GM11168 (cell line): ENCODE measurements at regions not wholly inside any gene's neighbourhood (a gene's known extent, or its start where the extent isn't known, plus 50 kb on each side); places are given as distances from the start of the nearest gene placed in this dataset.
"Not testable (repeated sequence)": the region's sequence is repeated elsewhere in the genome, so short reads cannot be mapped to it uniquely, and the experiment has no call there.

Experiments used
- in situ Hi-C: fragments of 300-500 bp; cut with MboI; formaldehyde crosslinking; loops from one replicate; pipeline ENCODE4 v1.12.0; 2022; ENCODE audit warnings: low sequenced_read_pairs; ENCODE audit not compliant: unreplicated experiment

DNA sequence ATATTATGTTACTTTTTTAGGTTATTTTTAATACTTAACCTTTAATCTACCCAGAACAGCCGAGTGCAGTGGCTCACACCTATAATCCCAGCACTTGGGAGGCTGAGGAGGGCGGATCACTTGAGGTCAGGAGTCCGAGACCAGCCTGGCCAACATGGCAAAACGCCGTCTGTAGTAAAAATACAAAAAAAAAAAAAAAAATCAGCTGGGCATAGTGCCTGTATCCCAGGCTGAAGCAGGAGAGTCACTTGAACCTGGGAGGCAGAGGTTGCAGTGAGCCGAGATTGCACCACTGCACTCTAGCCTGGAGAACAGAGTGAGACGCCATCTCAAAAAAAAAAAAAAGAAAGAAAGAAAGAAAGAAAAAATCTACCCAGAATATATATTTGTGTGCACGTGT is 939.8 kb downstream of the TYW1 start:
- in situ Hi-C loops = not testable (repeated sequence)

DNA sequence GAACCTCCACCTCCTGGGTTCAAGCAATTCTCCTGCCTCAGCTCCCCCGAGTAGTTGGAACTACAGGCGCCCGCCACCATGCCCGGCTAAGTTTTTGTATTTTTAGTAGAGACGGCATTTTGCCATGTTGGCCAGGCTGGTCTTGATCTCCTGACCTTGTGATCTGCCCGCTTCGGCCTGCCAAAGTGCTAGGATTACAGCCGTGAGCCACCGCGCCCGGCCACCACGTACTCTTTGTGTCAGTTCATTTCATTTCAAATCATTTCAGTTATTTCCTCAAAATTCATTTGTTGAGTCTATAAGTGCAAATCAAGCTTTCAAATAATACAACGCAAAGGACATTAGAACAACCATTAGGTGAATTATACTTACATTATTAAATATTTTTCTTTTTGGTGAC is 943.8 kb downstream of the TYW1 start:
- in situ Hi-C loops = no loop called here

DNA sequence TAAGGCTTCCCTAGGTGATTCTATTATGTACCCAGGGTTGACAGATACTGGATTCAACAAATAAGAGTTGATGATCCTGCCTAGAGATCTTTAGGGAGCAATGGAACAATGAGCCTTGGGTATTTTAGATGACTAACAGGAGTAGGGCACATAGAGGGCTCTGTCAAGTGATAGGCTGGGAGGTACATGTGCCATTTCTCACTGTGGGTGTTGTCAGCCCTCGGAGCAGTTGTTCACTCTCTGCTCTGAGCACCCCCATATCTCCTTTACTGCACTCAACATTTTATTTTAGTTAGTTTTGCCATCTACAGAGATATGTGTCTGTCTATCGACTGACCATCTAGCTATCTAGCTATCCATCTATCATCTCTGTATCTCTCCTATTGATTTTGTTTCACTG is 950.6 kb downstream of the TYW1 start:
- in situ Hi-C loops = no loop called here

DNA sequence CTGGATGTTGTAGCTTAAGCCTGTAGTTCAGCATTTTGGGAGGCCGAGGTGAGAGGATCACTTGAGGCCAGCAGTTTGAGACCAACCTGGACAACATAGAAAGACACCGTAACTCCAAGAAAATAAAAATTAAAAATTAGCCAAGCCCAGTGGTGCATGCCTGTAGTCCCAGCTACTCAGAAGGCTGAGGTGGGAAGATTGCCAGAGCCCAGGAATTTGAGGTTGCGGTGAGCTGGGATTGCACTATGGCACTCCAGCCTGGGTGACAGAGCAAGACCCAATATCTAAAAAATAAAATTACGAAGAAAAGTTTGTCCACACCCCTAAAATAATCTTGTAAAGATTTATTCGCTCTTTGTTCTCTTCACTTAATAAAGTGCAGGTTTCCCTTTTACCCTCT is 951.0 kb downstream of the TYW1 start:
- in situ Hi-C loops = no loop called here

GRCh38 chr7:67950321-67951083 is 953.9 kb downstream of the TYW1 start:
- in situ Hi-C loops = no loop called here

DNA sequence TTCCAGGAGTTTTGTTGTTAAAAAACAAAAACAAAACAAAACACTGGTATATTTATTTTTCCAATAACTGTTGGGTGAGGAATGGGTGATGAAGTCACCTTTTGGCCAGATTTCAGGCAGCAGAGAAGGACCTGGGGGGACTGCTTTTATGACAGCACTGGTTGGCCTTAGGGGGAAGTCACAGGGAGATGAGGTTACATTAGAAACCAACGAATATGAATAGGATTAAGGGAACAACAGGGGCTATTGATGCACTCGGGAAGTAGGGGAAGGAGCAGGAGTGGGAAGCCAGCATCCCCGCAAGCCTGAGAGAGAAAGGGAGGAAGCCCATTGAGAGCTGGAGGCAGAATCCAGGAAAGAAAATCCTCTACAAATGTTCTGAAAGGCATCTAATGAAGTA is 958.4 kb downstream of the TYW1 start:
- in situ Hi-C loops = no loop called here

GRCh38 chr7:67962863-67963262 is 966.2 kb downstream of the TYW1 start:
- in situ Hi-C loops = no loop called here

- in situ Hi-C loops = no loop called here
These were observed 979.9 kb downstream of the TYW1 start for GRCh38 chr7:67976490-67976889.

DNA sequence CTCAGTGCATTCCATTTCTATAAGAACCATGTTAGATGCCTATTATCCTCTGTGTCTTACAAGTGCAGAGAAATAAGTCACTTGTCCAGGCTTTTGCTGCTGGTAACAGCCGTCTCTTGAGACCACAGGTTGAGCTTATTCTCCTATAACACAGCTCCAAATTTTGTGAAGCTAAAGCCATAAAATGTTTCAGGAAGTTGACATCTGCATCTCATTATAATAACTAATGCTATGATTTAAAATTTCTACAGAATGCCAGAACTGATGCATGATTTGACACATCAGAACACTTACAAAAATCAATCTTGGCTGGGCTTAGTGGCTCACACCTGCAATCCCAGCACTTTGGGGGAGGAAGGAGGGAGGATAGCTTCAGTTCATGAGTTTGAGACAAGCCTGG is 986.9 kb downstream of the TYW1 start:
- in situ Hi-C loops = no loop called here

DNA sequence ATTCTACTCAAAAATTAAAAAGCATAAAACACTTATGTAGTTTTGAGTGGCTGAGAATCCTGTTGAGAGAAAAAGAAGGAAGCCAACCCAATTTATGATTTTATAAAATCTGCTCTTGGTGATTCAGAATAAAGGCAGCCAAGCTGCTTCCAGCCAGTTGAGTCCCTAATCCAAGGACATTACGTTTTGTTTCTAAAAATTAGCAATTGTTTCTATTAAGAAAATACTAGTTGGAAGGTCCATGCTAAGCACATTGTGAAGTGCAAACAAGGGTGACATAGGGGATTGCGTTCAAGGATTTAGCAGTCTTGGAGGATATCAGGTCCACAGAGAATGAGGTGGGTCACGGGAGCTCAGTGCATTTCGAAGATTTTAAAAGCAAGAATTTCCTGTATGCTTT is 987.7 kb downstream of the TYW1 start:
- in situ Hi-C loops = no loop called here

GRCh38 chr7:67989142-67989541 is 992.5 kb downstream of the TYW1 start:
- in situ Hi-C loops = no loop called here

- in situ Hi-C loops = no loop called here
These were observed 993.4 kb downstream of the TYW1 start for GRCh38 chr7:67990003-67990402.

DNA sequence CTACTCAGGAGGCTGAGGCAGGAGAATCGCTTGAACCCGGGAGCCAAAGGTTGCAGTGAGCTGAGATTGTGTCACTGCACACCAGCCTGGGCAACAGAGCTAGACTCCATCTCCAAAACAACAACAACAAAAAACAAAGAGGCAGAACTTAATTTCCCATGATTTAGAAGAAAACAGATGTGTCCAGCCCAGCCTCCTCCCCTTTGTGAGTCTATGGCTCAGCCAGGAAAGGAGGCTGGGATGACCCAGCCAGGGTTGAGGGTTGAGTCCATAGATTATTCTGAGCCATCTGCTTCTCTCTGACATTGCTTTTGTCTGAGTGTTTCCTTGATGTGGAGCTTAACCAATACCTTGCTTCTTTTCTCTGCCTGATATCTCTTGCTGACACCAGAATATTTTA is 994.1 kb downstream of the TYW1 start:
- in situ Hi-C loops = no loop called here

DNA sequence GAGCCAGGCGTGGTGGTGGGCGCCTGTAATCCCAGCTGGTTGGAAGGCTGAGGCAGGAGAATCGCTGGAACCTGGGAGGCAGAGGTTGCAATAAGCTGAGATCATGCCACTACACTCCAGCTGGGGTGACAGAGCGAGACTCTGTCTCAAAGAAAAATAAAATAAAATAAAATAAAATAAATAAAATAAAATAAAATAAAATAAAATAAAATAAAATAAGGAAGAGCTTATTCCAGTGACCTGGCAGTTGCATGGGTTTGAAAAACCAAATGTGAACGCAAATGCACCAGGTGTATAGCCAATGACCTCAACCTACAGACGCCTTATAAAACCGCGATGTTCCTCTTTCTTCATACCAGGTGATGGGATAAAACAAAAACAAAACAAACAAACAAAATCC is 995.7 kb downstream of the TYW1 start:
- in situ Hi-C loops = no loop called here

GRCh38 chr7:68005992-68006391 is 1009.4 kb downstream of the TYW1 start:
- in situ Hi-C loops = no loop called here

GRCh38 chr7:68006619-68007018 is 1010.0 kb downstream of the TYW1 start:
- in situ Hi-C loops = no loop called here

DNA sequence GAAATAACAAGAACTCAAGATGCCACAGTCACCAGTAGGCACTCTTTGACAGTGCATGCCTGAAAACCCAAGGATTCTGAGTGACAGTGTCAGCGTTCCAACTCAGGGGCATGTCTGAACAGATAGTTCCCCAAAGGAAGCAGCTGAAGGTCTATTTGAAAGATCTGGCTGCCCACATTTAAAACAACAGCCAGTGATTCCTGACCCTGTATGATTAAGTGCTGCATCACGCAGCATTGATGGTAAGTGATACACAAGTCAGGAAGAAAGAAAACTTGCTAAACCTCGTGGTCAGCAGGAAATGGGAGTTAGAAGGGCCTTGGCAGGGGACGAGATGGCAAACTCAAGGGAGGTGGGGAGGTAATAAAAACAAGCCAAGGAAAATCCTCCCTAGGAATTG is 1013.1 kb downstream of the TYW1 start:
- in situ Hi-C loops = no loop called here

- in situ Hi-C loops = no loop called here
These were observed 1017.6 kb downstream of the TYW1 start for GRCh38 chr7:68014031-68014736.

- in situ Hi-C loops = no loop called here
These were observed 1018.7 kb downstream of the TYW1 start for GRCh38 chr7:68015122-68015977.

DNA sequence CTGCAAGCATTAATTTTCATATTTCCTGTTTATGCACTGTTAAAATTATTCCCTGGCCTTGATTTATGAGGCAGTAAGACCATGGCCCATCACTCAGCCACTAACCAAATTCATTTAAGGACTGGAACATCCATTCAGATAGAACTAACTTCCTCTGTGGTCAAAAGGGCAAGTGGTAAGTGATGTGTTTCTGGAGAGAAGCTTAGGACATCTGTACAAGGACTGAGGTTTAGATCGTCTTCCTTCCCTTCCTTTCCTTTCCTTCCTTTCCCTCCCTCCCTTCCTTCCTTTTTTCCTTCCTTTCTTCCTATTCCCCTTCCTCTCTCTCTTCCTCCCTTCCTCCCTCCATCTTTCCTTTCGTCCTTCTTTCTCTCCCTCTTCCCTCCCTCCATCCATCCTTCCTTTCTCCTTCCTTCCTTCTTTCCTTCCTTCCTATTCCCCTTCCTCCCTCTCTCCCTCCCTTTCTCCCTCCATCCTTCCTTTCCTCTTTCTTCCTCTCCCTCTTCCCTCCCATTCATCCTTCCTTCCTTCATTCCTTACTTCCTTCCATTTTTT is 1019.4 kb downstream of the TYW1 start:
- in situ Hi-C loops = no loop called here

- in situ Hi-C loops = no loop called here
These were observed 1023.5 kb downstream of the TYW1 start for GRCh38 chr7:68020102-68020501.
